ENCODE measurements at regions not wholly inside any gene's neighbourhood (a gene's known extent, or its start where the extent isn't known, plus 50 kb on each side); places are given as distances from the start of the nearest gene placed in this dataset.

DNA sequence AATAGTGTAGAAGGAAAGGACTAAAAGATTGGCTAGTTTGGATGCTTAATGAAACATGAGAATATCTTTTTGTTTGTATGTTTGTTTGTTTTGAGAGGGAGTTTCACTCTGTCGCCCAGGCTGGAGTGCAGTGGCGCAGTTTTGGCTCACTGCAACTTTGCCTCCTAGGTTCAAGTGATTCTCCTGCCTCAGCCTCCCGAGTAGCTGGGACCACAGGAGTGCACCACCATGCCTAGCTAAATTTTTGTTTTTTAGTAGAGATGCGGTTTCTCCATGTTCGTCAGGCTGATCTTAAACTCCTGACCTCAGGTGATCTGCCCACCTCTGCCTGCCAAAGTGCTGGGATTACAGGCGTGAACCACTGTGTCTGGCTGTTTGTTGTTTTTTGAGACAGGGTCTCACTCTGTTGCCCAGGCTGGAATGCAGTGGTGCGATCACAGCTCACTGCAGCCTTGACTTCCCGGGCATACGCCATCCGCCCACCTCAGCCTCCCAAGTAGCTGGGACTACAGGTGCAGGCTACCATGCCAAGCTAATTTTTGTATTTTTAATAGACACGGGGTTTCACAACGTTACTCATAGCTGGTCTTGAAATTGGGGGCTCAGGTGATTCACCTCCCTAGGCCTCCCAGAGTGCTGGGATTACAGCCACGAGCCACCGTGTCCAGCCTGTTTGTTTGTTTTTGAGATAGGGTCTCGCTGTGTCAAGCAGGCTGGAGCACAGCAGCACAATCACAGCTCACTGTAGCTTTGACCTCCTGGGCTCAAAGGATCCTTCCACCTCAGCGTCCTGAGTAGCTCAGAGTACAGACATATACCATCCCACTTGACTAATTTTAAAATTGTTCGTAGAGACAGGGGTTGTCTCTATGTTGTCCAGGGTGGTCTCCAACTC lies 209.2 kb downstream of the MYCN start:
- Mint-ChIP-seq H3K4me1 (no peaks in the 10 kb centered on the region), H3K27ac (no peak overlapping the region), H3K36me3 (ENCODE audit: low read depth) (no peaks in the 10 kb centered on the region), H3K9me3 (no peaks in the 10 kb centered on the region), H3K4me3 (no peak overlapping the region), H3K27me3 (no peaks in the 10 kb centered on the region)
- ATAC-seq (ENCODE audit: low read depth): no peak
- POLR2A ChIA-PET: no interaction called here
- CTCF ChIA-PET: no interaction called here
- DNase-seq: no peak
- intact Hi-C loops (cut with micrococcal nuclease): no loop called here
- TF ChIP-seq, protein P1, sequence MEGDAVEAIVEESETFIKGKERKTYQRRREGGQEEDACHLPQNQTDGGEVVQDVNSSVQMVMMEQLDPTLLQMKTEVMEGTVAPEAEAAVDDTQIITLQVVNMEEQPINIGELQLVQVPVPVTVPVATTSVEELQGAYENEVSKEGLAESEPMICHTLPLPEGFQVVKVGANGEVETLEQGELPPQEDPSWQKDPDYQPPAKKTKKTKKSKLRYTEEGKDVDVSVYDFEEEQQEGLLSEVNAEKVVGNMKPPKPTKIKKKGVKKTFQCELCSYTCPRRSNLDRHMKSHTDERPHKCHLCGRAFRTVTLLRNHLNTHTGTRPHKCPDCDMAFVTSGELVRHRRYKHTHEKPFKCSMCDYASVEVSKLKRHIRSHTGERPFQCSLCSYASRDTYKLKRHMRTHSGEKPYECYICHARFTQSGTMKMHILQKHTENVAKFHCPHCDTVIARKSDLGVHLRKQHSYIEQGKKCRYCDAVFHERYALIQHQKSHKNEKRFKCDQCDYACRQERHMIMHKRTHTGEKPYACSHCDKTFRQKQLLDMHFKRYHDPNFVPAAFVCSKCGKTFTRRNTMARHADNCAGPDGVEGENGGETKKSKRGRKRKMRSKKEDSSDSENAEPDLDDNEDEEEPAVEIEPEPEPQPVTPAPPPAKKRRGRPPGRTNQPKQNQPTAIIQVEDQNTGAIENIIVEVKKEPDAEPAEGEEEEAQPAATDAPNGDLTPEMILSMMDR (IDR thresholded peaks at IDR 0.05): no peak

DNA sequence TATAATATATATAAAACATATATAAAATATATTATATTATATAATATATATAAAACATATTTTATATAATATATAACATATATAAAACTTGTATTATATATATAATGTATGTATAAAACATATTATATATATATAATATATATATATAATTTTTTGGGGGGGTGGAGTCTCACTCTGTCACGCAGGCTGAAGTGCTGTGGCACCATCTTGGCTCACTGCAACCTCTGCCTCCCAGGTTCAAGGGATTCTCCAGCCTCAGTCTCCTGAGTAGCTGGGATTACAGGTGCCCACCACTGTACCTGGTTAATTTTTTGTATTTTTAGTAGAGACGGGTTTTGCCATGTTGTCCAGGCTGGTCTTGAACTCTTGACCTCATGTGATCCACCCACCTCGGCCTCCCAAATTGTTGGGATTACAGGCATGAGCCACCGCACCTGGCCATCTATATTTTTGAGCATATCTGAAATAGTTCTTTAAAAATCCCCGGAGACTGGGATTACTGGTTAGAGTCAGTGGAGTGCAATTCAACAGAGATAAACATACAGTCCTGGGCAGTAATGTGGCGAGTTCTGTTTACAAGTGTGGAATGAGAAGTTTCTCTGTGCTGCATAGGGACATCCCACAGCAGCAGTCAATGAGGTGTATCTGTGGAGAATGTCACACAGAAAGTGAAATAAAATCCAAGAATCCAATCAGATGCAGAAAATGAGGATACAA lies 208.4 kb downstream of the MYCN start:
- Mint-ChIP-seq H3K36me3 (ENCODE audit: low read depth) (no peaks in the 10 kb centered on the region), H3K9me3 (no peaks in the 10 kb centered on the region), H3K27ac (no peak overlapping the region), H3K4me3 (no peak overlapping the region), H3K27me3 (no peaks in the 10 kb centered on the region), H3K4me1 (no peaks in the 10 kb centered on the region)
- CTCF ChIA-PET: no interaction called here
- DNase-seq: no peak
- ATAC-seq (ENCODE audit: low read depth): no peak
- TF ChIP-seq, protein P1 (IDR thresholded peaks at IDR 0.05): no peak
- POLR2A ChIA-PET: no interaction called here
- intact Hi-C loops (cut with micrococcal nuclease): no loop called here

DNA sequence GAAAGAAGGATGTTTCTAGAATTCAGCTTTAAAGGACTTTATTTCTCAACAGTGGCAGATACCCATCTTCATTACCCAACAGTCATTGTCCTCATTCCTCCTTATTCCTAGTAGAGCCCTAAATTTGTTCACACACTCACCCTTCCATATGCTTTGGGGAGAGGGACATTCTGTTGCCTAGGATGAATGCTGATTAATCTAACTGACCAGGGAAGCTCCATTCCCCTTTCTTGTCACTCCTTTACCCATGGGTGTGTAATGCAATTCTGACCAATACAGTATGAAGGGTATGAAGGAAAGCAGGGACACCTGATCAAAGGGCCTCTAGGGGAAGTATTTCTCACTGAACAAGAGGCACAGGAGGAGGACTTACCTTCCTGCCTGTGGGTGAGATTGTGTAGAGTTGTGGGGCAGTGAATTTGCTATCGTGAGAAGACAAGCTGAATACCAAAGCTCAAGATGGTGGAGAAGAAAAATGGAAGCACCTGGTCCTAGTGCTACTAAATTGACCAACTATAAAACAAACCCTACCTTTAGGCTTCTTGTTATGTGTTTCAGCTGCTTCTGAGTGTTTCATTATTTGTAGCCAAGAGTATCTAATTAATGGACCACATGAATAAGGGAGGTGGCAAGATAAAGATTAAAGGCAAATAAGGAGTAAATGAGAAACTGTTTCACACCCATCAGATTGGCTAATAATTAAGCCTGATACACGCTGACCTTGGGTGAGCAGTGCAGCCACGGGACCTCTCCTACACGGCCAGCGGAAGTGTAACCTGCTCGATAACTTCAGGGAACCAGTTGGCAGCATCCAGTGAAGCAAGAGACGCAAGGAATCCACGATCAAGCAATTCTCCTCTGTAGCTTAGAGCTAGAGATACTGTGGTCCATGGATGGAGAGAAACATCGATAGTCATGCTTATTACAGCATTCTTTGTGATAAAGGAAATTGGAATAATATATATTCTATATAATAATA lies 202.3 kb downstream of the MYCN start:
- Mint-ChIP-seq H3K4me1 (no peaks in the 10 kb centered on the region), H3K27ac (no peak overlapping the region), H3K36me3 (ENCODE audit: low read depth) (no peaks in the 10 kb centered on the region), H3K27me3 (no peaks in the 10 kb centered on the region), H3K9me3 (no peaks in the 10 kb centered on the region), H3K4me3 (no peak overlapping the region)
- ATAC-seq (ENCODE audit: low read depth): no peak
- DNase-seq: no peak
- TF ChIP-seq, protein P1 (IDR thresholded peaks at IDR 0.05): no peak
- ChIA-PET POLR2A (no interaction called here), CTCF (no interaction called here)
- intact Hi-C loops (cut with micrococcal nuclease): no loop called here

DNA sequence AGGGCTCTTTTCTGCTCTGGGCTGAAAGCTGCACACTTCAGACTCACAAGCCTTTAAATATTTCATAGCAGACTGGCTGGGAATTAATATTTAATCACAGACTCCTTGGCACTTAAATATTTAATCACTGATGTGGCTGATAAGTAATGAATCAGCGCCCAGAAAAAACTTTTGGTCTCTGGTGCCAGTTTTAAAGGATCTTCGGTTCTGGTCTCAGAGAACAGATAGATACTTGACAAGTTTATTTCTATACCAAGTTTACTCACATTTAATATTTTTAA lies 201.2 kb downstream of the MYCN start:
- intact Hi-C loops (cut with micrococcal nuclease): no loop called here
- no peak overlapping the region for H3K4me3 Mint-ChIP-seq
- POLR2A ChIA-PET: no interaction called here
- no peaks in the 10 kb centered on the region for H3K27me3 Mint-ChIP-seq
- ATAC-seq (ENCODE audit: low read depth) (no peak), DNase-seq (no peak)
- no peak overlapping the region for H3K27ac Mint-ChIP-seq
- CTCF ChIA-PET: no interaction called here
- H3K36me3 Mint-ChIP-seq (ENCODE audit: low read depth): no peaks in the 10 kb centered on the region
- H3K9me3 Mint-ChIP-seq: no peaks in the 10 kb centered on the region
- no peaks in the 10 kb centered on the region for H3K4me1 Mint-ChIP-seq
- TF ChIP-seq, protein P1 (IDR thresholded peaks at IDR 0.05): no peak

All from activated B cell treated with CpG ODN at 0.5 μM for 24 hours (primary cell).